ENCODE measurements at regions not wholly inside any gene's neighbourhood (a gene's known extent, or its start where the extent isn't known, plus 50 kb on each side); places are given as distances from the start of the nearest gene placed in this dataset.

DNA sequence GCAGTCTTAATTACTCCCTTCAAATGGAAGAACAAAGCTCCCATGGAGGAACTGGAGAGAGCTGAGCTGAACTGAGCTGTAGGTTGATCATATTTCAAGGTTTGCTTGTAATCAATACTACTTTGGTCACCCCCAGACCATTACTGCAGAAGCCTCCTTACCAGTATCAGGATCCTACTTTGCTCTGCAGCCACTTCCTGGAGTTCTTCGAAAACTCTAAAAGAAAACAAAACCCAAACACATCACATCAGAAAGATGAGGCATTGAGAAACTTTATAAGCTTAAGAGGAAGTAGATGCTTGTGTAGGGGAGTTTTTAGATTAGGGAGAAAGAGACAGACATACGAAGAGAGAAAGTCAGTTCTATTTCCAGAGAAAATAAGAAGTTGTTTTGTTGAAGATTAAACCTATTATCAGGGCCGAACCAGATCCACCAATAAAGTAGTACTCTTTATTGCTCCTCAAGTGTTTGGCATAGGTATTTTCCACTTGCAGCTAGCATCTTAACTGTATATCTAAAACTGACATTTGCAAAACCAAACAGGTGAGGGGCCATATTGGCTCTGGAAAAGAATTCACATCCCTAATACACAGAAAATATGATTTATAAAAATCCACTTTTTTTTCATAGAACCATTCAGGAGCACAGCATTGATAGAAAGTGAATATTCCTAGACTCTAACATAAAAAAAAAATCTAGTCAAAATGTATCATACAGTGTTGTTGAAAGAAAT lies 166.9 kb upstream of the KLF7 start:
- peak; percentile 30 for DNase-seq
- Histone ChIP-seq H3K27me3 (ENCODE audit: control insufficient read depth, insufficient read depth, low read length) (no peaks in the 10 kb centered on the region), H3K9ac (ENCODE audit: low read depth, low read length) (no peak overlapping the region), H3K4me2 (ENCODE audit: low read depth, low read length) (no peak overlapping the region), H3K4me1 (ENCODE audit: control insufficient read depth, insufficient read depth, low read length) (peaks cover 14% of the 10 kb centered on the region), H4K91ac (ENCODE audit: insufficient read depth, low read depth, low read length) (peak overlapping the region; percentile 72), H3K56ac (ENCODE audit: extremely low read depth, insufficient read depth, low read length) (no peak overlapping the region), H3K18ac (ENCODE audit: low read depth, low read length) (peak overlapping the region; percentile 67), H2BK15ac (ENCODE audit: low read depth, low read length) (peak overlapping the region; percentile 27; the same call in 2 of the 3 replicates), H4K8ac (ENCODE audit: low read depth in 2 of 2, low read length in 2 of 2) (peak overlapping the region; percentile 8 to 44; a peak in 2 of 4 replicates), H3K4me3 (ENCODE audit: insufficient read depth, low read depth, low read length) (no peak overlapping the region), H3K4ac (ENCODE audit: low read depth, low read length) (peak overlapping the region; percentile 19; the same call in 1 of the 2 replicates), H3K9me3 (ENCODE audit: control insufficient read depth, insufficient read depth, low read length) (no peaks in the 10 kb centered on the region), H2BK5ac (ENCODE audit: low read depth, low read length, poor library complexity, severe bottlenecking) (peak overlapping the region; percentile 1), H2AFZ (replicated peaks; ENCODE audit: low read length, poor library complexity) (no peak overlapping the region), H2BK120ac (ENCODE audit: low read depth, low read length) (peak overlapping the region; percentile 91), H3K79me1 (ENCODE audit: low read depth in 1 of 2, low read length in 2 of 2) (peaks cover 0 to 4% of the 10 kb centered on the region in 2 experiments; a peak in 1 of 4 replicates), H3K14ac (replicated peaks; ENCODE audit: low read depth, low read length) (peak overlapping the region; percentile 11), H4K20me1 (ENCODE audit: insufficient read depth, low read length) (no peaks in the 10 kb centered on the region), H2AK9ac (replicated peaks; ENCODE audit: low read depth, low read length, poor library complexity) (no peak overlapping the region), H3K27ac (ENCODE audit: insufficient read depth, low read length) (no peak overlapping the region), H2BK20ac (ENCODE audit: low read depth, low read length) (peak overlapping the region; percentile 20; the same call in 1 of the 2 replicates), H3K36me3 (ENCODE audit: control insufficient read depth, insufficient read depth, low read length) (no peaks in the 10 kb centered on the region), H3K23ac (ENCODE audit: low read depth, low read length) (peak overlapping the region; percentile 2; the same call in 1 of the 2 replicates), H2AK5ac (ENCODE audit: low read depth, low read length) (0 out of 2 replicates have a peak overlapping the region, but pooled peaks have one; percentile 1), H3K9me1 (ENCODE audit: insufficient read depth, low read length) (peaks cover 7% of the 10 kb centered on the region), H4K5ac (ENCODE audit: low read depth, low read length) (0 out of 2 replicates have a peak overlapping the region, but pooled peaks have one; percentile 67)
- ATAC-seq (ENCODE audit: low read depth) = no peak
- CTCF ChIA-PET = no interaction called here
- intact Hi-C loops (cut with micrococcal nuclease) = loop anchor here (5.0 kb wide), 2 partner anchors 150 to 350 kb away; no protein-coding TSS in a partner anchor
- in situ Hi-C loops (cut with MboI; ENCODE audit: low sequenced_read_pairs) = no loop called here
- POLR2A ChIA-PET (ENCODE audit: unreplicated experiment) = interaction anchor here (0.6 kb wide), 1 partner anchor 168 kb away, joined by 3 read pairs; no protein-coding TSS in a partner anchor
- dilution Hi-C loops (cut with HindIII; ENCODE audit: low sequenced_read_pairs, unreplicated experiment) = no loop called here
- BruUV-seq (replicated peaks) = no TSS peak
- TF ChIP-seq RCOR1 (IDR thresholded peaks at IDR 0.05; ENCODE audit: insufficient replicate concordance, low read length) = no peak
- 0 out of 2 replicates have a peak, but pooled peaks have one; percentile 19 for TF ChIP-seq POLR2A (IDR thresholded peaks at IDR 0.05; ENCODE audit: low read depth, low read length)
- no CpG with 5 or more reads among the region's 3 CpGs for WGBS, 2 experiments (ENCODE audit: extremely low coverage in 2 of 2, insufficient read length in 1 of 2)

Measured in IMR-90 (cell line).